Psoas muscle (tissue), 7 donors: ENCODE measurements at regions not wholly inside any gene's neighbourhood (a gene's known extent, or its start where the extent isn't known, plus 50 kb on each side); places are given as distances from the start of the nearest gene placed in this dataset.
"Not testable (repeated sequence)": the region's sequence is repeated elsewhere in the genome, so short reads cannot be mapped to it uniquely, and the experiment has no call there.

ENCODE experiments used
- ATAC-seq, 4 donors: fragments of 200-7000 bp; cut with Tn5 transposase; one replicate each; pipeline ENCODE4 v1.9.1; 2020; ENCODE audit warnings: moderate library complexity in 3 of 4, mild to moderate bottlenecking in 2 of 4
- DNase-seq, 2 donors: peaks; one replicate each; pipeline ENCODE4 v3.0.0-alpha.2; 2020
- H3K27ac ChIP-seq: fragments of 200-600 bp; one replicate; pipeline ENCODE4 v1.8.0; 2022
- H3K27me3 ChIP-seq, 3 donors: fragments of 200-600 bp in 1 of 3; one replicate each; pipeline versions ENCODE4 v1.6.1 to v1.8.0; 2013 to 2022; ENCODE audit warnings: low read length in 2 of 3, mild to moderate bottlenecking in 2 of 3, moderate library complexity in 1 of 3; ENCODE audit not compliant: insufficient read depth in 3 of 3
- H3K36me3 ChIP-seq, 2 donors: fragments of 200-600 bp in 1 of 2; one replicate each; pipeline versions ENCODE4 v1.6.1 to v1.8.0; 2013 to 2022; ENCODE audit warnings: low read depth in 1 of 2, mild to moderate bottlenecking in 1 of 2, moderate library complexity in 1 of 2; ENCODE audit not compliant: insufficient read depth in 1 of 2
- H3K4me1 ChIP-seq: fragments of 200-600 bp; one replicate; pipeline ENCODE4 v1.8.0; 2022
- H3K4me3 ChIP-seq: fragments of 200-600 bp; one replicate; pipeline ENCODE4 v1.8.0; 2022; ENCODE audit warnings: mild to moderate bottlenecking
- H3K9me3 ChIP-seq: fragments of 200-600 bp; one replicate; pipeline ENCODE4 v1.8.0; 2022
- CTCF ChIP-seq: fragments of 200-600 bp; IDR thresholded peaks from one replicate; pipeline ENCODE4 v1.8.0; 2022; ENCODE audit warnings: antibody characterized with exemption
- WGBS, 3 donors: extraction: QIAGEN DNeasy Blood & Tissue Kit; methylation state at CpG; one replicate each; pipeline versions ENCODE4 v1.1.6 to v1.1.7; 2013; 5-methylcytosine and 5-hydroxymethylcytosine counted together
- intact Hi-C, 2 donors: fragments of 100-400 bp; cut with DNase I; formaldehyde crosslinking; loops; one replicate each; pipeline versions ENCODE4 v1.11.0 to v1.14.2; 2022
- donor health status: healthy with polysubstance abuse.
- donor health status: DM: no; HTN: no; CAD: no; lungs with moderate emphysema.
- donor health status: Bipolar disorder and iron deficiency.
- donor health status: healthy.
- donor health status: DM: yes; HTN: yes; CAD: no.
- donor health status: DM: no; HTN: no; CAD: no.
- donor health status: DM: yes; HTN: yes; CAD: no.

- Histone ChIP-seq H3K9me3 (no peaks in the 10 kb centered on the region), H3K4me1 (peaks cover 16% of the 10 kb centered on the region), H3K27ac (peak overlapping the region; percentile 13), H3K27me3 (no peaks in the 10 kb centered on the region), H3K36me3 (no peaks in the 10 kb centered on the region), H3K4me3 (no peak overlapping the region)
- ATAC-seq: peak in 2 of 4 donors; percentile 11 to 21
- 85 to 92% (median 90%) methylated on average over 3 of the region's 3 CpGs for WGBS, 3 donors
- no peak for DNase-seq
- intact Hi-C loops: no loop called here
- no peak for TF ChIP-seq CTCF
These were observed 484.5 kb upstream of the PROK2 start for GRCh38 chr3:72269475-72269874.

- WGBS, 3 donors: 85 to 91% (median 91%) methylated on average over 7 of the region's 7 CpGs
- DNase-seq, ATAC-seq, intact Hi-C loops, H3K9me3 ChIP-seq, H3K36me3 ChIP-seq, H3K4me3 ChIP-seq, H3K27me3 ChIP-seq, H3K27ac ChIP-seq: not testable (repeated sequence)
- peaks cover 16% of the 10 kb centered on the region for H3K4me1 ChIP-seq
These were observed 482.1 kb upstream of the PROK2 start for GRCh38 chr3:72266921-72267524.

GRCh38 chr3:72266016-72266370 is 481.0 kb upstream of the PROK2 start:
- ATAC-seq (no peak), DNase-seq (no peak)
- intact Hi-C loops: no loop called here
- Histone ChIP-seq H3K27me3 (no peaks in the 10 kb centered on the region), H3K4me3 (no peak overlapping the region), H3K9me3 (no peaks in the 10 kb centered on the region), H3K27ac (no peak overlapping the region), H3K4me1 (peaks cover 14% of the 10 kb centered on the region), H3K36me3 (no peaks in the 10 kb centered on the region)
- no peak for TF ChIP-seq CTCF
- WGBS, 3 donors: 89 to 95% (median 93%) methylated on average over 3 of the region's 3 CpGs

- Histone ChIP-seq H3K4me3 (no peak overlapping the region), H3K27me3 (no peaks in the 10 kb centered on the region), H3K36me3 (no peaks in the 10 kb centered on the region), H3K9me3 (no peaks in the 10 kb centered on the region), H3K27ac (no peak overlapping the region), H3K4me1 (peaks cover 8% of the 10 kb centered on the region)
- DNase-seq (no peak), ATAC-seq (no peak)
- WGBS, 3 donors: 77 to 88% (median 82%) methylated on average over 9 of the region's 9 CpGs
- intact Hi-C loops: no loop called here
- TF ChIP-seq CTCF: peak; percentile 16
These were observed 480.5 kb upstream of the PROK2 start for GRCh38 chr3:72265256-72266015.

- H3K4me1 ChIP-seq: no peaks in the 10 kb centered on the region
- no peak for TF ChIP-seq CTCF
- ATAC-seq (no peak), DNase-seq (no peak)
- H3K4me3 ChIP-seq: no peak overlapping the region
- no peaks in the 10 kb centered on the region for H3K9me3 ChIP-seq
- 80 to 86% (median 85%) methylated on average over 4 of the region's 4 CpGs for WGBS, 3 donors
- H3K27me3 ChIP-seq: no peaks in the 10 kb centered on the region
- intact Hi-C loops: no loop called here
- no peaks in the 10 kb centered on the region for H3K36me3 ChIP-seq
- no peak overlapping the region for H3K27ac ChIP-seq
These were observed 478.5 kb upstream of the PROK2 start for GRCh38 chr3:72263223-72263990.
